NCI-H460 (cell line): ENCODE measurements at regions not wholly inside any gene's neighbourhood (a gene's known extent, or its start where the extent isn't known, plus 50 kb on each side); places are given as distances from the start of the nearest gene placed in this dataset.

ENCODE experiments used
- DNase-seq: peaks from one replicate; pipeline ENCODE4 v3.0.0-alpha.2; 2016; ENCODE audit warnings: low read depth; ENCODE audit errors: extremely low read depth

GRCh38 chr1:4033713-4034112 is 133.6 kb upstream of the C1orf174 start:
- no peak for DNase-seq

GRCh38 chr1:4034318-4034887 is 134.3 kb upstream of the C1orf174 start:
- DNase-seq: no peak

GRCh38 chr1:4044967-4045366 is 144.9 kb upstream of the C1orf174 start:
- DNase-seq: no peak

- DNase-seq: no peak
These were observed 145.4 kb upstream of the C1orf174 start for GRCh38 chr1:4045397-4046010.

GRCh38 chr1:4046836-4047461 is 146.9 kb upstream of the C1orf174 start:
- no peak for DNase-seq

GRCh38 chr1:4047666-4048065 is 147.6 kb upstream of the C1orf174 start:
- DNase-seq: no peak

GRCh38 chr1:4048076-4048475 is 148.0 kb upstream of the C1orf174 start:
- DNase-seq: no peak

- DNase-seq: no peak
These were observed 148.8 kb upstream of the C1orf174 start for GRCh38 chr1:4048921-4049320.

GRCh38 chr1:4050998-4051397 is 150.9 kb upstream of the C1orf174 start:
- DNase-seq: no peak

- DNase-seq: no peak
These were observed 152.6 kb upstream of the C1orf174 start for GRCh38 chr1:4052657-4053056.

- no peak for DNase-seq
These were observed 153.2 kb upstream of the C1orf174 start for GRCh38 chr1:4053160-4053748.

- no peak for DNase-seq
These were observed 153.7 kb upstream of the C1orf174 start for GRCh38 chr1:4053774-4054173.

GRCh38 chr1:4055294-4055967 is 155.4 kb upstream of the C1orf174 start:
- DNase-seq: no peak

- DNase-seq: no peak
These were observed 156.3 kb upstream of the C1orf174 start for GRCh38 chr1:4056422-4056821.

- no peak for DNase-seq
These were observed 156.9 kb upstream of the C1orf174 start for GRCh38 chr1:4056989-4057388.

- no peak for DNase-seq
These were observed 157.5 kb upstream of the C1orf174 start for GRCh38 chr1:4057603-4058002.

GRCh38 chr1:4058122-4058521 is 158.1 kb upstream of the C1orf174 start:
- no peak for DNase-seq

GRCh38 chr1:4058706-4059105 is 158.6 kb upstream of the C1orf174 start:
- no peak for DNase-seq

GRCh38 chr1:4059270-4059669 is 159.2 kb upstream of the C1orf174 start:
- no peak for DNase-seq

- DNase-seq: no peak
These were observed 160.8 kb upstream of the C1orf174 start for GRCh38 chr1:4060850-4061249.

- DNase-seq: no peak
These were observed 161.5 kb upstream of the C1orf174 start for GRCh38 chr1:4061521-4062031.
